KMS-11 (cell line): ENCODE measurements at regions not wholly inside any gene's neighbourhood (a gene's known extent, or its start where the extent isn't known, plus 50 kb on each side); places are given as distances from the start of the nearest gene placed in this dataset.
"Not testable (repeated sequence)": the region's sequence is repeated elsewhere in the genome, so short reads cannot be mapped to it uniquely, and the experiment has no call there.

Experiments
- H2AFZ ChIP-seq: fragments of 200-600 bp; sonication (generic); 2 replicates; pipeline ENCODE4 v1.6.1; 2016; ENCODE audit warnings: antibody characterized with exemption, mixed run types, low read depth
- H3K27ac ChIP-seq: fragments of 200-600 bp; sonication (generic); 2 replicates; pipeline ENCODE4 v1.6.1; 2016; ENCODE audit warnings: mild to moderate bottlenecking, mixed run types
- H3K27me3 ChIP-seq: fragments of 200-600 bp; sonication (generic); 2 replicates; pipeline ENCODE4 v1.6.1; 2017; ENCODE audit warnings: mild to moderate bottlenecking, low read depth, mixed run types, moderate library complexity; ENCODE audit not compliant: insufficient read depth
- H3K36me3 ChIP-seq: fragments of 200-600 bp; sonication (generic); 2 replicates; pipeline ENCODE4 v1.6.1; 2017; ENCODE audit warnings: mild to moderate bottlenecking, mixed run types; ENCODE audit not compliant: insufficient read depth
- H3K4me1 ChIP-seq: fragments of 200-600 bp; sonication (generic); 2 replicates; pipeline ENCODE4 v1.6.1; 2016; ENCODE audit warnings: mild to moderate bottlenecking, low read depth, mixed run types; ENCODE audit not compliant: poor library complexity, severe bottlenecking
- H3K4me2 ChIP-seq: fragments of 200-600 bp; sonication (generic); 2 replicates; pipeline ENCODE4 v1.7.0; 2016; ENCODE audit warnings: mild to moderate bottlenecking, mixed run types
- H3K4me3 ChIP-seq: fragments of 200-600 bp; sonication (generic); IDR thresholded peaks from 2 replicates; pipeline ENCODE4 v1.6.1; 2017; ENCODE audit warnings: low read depth, low read length, mixed read lengths; ENCODE audit not compliant: insufficient read depth
- H3K79me2 ChIP-seq: fragments of 200-600 bp; sonication (generic); 2 replicates; pipeline ENCODE4 v1.6.1; 2016; ENCODE audit warnings: low read depth, mixed run types; ENCODE audit not compliant: insufficient read depth
- H3K9ac ChIP-seq: fragments of 200-600 bp; sonication (generic); 2 replicates; pipeline ENCODE4 v1.6.1; 2016; ENCODE audit warnings: mild to moderate bottlenecking, mixed run types
- H4K20me1 ChIP-seq: fragments of 200-600 bp; sonication (generic); 2 replicates; pipeline ENCODE4 v1.6.1; 2016; ENCODE audit warnings: mild to moderate bottlenecking, mixed run types; ENCODE audit not compliant: insufficient read depth
- TF ChIP-seq, protein P1 (sequence below): fragments of 200-600 bp; sonication (generic); conservative IDR thresholded peaks from 2 replicates; pipeline ENCODE4 v1.6.1; 2017; ENCODE audit warnings: low read depth, mild to moderate bottlenecking, antibody characterized with exemption, low read length, moderate library complexity, mixed read lengths

DNA sequence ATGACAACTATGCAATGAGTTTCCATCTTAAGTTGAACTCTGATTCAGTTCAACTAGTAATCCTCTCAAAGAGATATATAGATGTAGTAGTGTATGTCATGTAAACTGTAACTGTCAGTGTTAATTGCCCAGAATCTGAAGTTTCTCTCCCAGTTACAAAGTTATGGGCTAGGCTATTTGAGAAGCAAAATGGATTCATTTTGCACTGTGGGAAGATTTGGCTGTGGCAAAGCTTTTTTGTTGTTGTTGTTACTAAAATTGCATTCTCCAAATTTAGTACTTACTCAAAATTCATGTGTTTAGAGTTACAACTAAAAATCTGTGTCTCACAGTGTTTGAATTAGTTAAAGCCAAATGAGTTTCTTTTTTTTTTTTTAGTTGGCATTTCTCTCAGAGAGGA, 219.0 kb downstream of the KCNJ2 start:
- Histone ChIP-seq H3K4me2 (no peak overlapping the region), H4K20me1 (no peaks in the 10 kb centered on the region), H3K27me3 (no peaks in the 10 kb centered on the region), H3K79me2 (no peaks in the 10 kb centered on the region), H2AFZ (no peak overlapping the region), H3K9ac (no peak overlapping the region), H3K4me1 (no peaks in the 10 kb centered on the region), H3K4me3 (no peak overlapping the region), H3K36me3 (no peaks in the 10 kb centered on the region), H3K27ac (no peak overlapping the region)
- TF ChIP-seq, protein P1, sequence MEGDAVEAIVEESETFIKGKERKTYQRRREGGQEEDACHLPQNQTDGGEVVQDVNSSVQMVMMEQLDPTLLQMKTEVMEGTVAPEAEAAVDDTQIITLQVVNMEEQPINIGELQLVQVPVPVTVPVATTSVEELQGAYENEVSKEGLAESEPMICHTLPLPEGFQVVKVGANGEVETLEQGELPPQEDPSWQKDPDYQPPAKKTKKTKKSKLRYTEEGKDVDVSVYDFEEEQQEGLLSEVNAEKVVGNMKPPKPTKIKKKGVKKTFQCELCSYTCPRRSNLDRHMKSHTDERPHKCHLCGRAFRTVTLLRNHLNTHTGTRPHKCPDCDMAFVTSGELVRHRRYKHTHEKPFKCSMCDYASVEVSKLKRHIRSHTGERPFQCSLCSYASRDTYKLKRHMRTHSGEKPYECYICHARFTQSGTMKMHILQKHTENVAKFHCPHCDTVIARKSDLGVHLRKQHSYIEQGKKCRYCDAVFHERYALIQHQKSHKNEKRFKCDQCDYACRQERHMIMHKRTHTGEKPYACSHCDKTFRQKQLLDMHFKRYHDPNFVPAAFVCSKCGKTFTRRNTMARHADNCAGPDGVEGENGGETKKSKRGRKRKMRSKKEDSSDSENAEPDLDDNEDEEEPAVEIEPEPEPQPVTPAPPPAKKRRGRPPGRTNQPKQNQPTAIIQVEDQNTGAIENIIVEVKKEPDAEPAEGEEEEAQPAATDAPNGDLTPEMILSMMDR: no peak

DNA sequence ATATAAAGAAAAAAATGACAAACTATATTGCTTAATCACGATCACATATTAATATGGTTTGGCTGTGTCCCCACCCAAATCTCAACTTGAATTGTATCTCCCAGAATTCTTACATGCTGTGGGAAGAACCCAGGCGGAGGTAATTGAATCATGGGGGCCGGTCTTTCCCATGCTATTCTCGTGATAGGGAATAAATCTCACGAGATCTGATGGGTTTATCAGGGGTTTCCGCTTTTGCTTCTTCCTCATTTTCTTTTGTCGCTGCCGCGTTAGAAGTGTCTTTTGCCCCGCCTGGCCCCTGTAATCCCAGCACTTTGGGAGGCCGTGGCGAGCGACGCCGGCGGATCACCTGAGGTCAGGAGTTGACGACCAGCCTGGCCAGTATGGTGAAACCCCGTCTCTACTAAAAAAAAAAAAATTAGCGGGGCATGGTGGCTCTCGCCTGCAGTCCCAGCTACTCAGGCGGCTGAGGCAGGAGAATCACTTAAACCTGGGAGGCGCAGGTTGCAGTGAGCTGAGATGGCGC, 220.0 kb downstream of the KCNJ2 start:
- H3K4me2 ChIP-seq, H3K9ac ChIP-seq, H3K27me3 ChIP-seq, H2AFZ ChIP-seq, H4K20me1 ChIP-seq, H3K27ac ChIP-seq, H3K4me3 ChIP-seq, H3K36me3 ChIP-seq, H3K79me2 ChIP-seq, H3K4me1 ChIP-seq: not testable (repeated sequence)

DNA sequence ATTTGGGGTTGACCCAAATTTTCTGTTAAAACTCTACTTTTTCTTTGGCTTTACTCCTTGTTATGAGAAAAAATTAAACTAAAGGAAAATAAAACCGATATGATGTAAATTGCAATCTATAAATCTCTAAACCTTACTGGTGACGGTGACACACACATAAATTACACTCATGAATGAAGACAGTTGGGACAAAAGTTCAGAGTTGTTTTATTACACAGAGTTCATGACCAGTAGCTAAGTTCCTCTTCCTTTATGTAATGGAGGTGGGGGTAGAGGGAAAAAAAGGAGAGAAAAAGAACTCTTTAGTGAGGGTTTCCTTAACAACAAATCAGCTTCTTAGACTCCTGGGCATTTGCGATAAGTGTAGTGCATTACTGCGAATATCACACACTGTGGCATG, 220.7 kb downstream of the KCNJ2 start:
- Histone ChIP-seq H4K20me1 (no peaks in the 10 kb centered on the region), H3K4me3 (no peak overlapping the region), H3K36me3 (no peaks in the 10 kb centered on the region), H3K27ac (no peak overlapping the region), H3K4me2 (no peak overlapping the region), H3K27me3 (no peaks in the 10 kb centered on the region), H3K9ac (no peak overlapping the region), H3K4me1 (no peaks in the 10 kb centered on the region), H3K79me2 (no peaks in the 10 kb centered on the region), H2AFZ (no peak overlapping the region)
- TF ChIP-seq, protein P1: no peak

DNA sequence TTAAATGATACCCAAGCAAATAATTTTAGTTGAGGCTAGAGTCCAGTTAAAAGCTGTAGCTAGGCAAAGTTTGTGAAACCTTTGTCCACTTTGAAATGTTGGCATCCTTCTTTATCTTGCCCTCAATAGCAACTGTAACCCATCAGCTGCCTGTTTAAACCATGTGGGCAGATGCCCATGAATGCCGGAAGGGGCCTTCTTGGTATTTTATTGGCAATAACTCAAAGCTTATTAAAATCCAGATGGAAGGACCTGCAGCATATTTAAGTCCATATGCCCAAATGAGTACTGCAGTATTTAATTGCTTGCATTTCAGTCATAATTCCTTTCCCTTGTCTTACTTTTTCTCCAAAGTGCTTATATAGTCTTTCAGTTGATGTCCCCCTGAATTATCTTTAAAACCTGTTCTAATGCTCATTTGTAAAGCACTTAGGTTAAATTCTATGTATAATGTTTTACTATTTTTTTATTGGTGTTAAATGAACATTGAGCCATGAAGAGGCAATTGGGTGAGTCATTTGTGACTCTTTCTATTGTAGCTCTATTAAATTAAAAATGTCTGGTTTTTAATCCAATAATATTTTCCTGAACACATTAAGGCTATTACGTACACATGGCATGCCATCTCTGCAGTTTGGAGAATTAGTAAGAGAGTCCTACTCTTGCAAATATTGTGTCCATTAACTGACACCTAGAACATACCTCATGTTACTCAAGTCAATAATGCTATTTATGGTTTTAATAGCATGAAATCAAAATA, 225.3 kb downstream of the KCNJ2 start:
- TF ChIP-seq, protein P1: no peak
- Histone ChIP-seq H3K9ac (no peak overlapping the region), H3K36me3 (no peaks in the 10 kb centered on the region), H3K4me3 (no peak overlapping the region), H4K20me1 (no peaks in the 10 kb centered on the region), H3K4me2 (no peak overlapping the region), H2AFZ (no peak overlapping the region), H3K27ac (no peak overlapping the region), H3K79me2 (no peaks in the 10 kb centered on the region), H3K4me1 (no peaks in the 10 kb centered on the region), H3K27me3 (no peaks in the 10 kb centered on the region)
